ENCODE measurements at regions not wholly inside any gene's neighbourhood (a gene's known extent, or its start where the extent isn't known, plus 50 kb on each side); places are given as distances from the start of the nearest gene placed in this dataset.

DNA sequence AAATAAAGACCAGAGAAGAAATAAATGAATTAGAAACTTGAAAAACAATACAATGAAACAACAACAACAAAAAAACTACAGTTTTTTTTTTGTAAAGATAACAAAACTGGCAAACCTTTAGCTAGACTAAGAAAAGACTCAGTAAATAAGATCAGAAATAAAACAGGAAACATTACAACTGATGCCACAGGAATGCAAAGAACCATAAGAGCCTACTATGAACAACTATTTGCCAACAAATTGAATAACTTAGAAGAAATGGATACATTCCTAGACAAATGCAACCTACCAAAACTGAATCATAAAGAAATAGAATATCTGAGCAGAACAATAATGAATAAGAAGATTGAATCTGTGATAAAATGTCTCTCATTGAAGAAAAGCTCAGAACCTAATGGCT lies 742.0 kb downstream of the ADGRL2 start:
- no peaks in the 10 kb centered on the region for H3K36me3 Mint-ChIP-seq (ENCODE audit: low read depth)
- CTCF ChIA-PET, result no interaction called here
- DNase-seq (no peak), ATAC-seq (ENCODE audit: poor library complexity) (no peak)
- intact Hi-C loops (cut with DNase I, micrococcal nuclease), result no loop called here
- Histone ChIP-seq H3K4me1 (ENCODE audit: insufficient read depth, low read length) (no peaks in the 10 kb centered on the region), H3K4me3 (ENCODE audit: low read length) (no peak overlapping the region), H3K9me3 (ENCODE audit: control insufficient read depth in 1 of 2, insufficient read depth in 1 of 2, low read length in 2 of 2) (peaks cover 0 to 6% of the 10 kb centered on the region in 2 experiments), H3K27me3 (ENCODE audit: control insufficient read depth in 1 of 2, insufficient read depth in 2 of 2, low read length in 2 of 2) (no peaks in the 10 kb centered on the region), H3K36me3 (ENCODE audit: insufficient read depth, low read length) (no peaks in the 10 kb centered on the region), H3K27ac (ENCODE audit: low read depth in 1 of 2, low read length in 2 of 2) (no peak overlapping the region)
- H3K4me3 Mint-ChIP-seq, result no peak overlapping the region
- TF ChIP-seq, protein P1, sequence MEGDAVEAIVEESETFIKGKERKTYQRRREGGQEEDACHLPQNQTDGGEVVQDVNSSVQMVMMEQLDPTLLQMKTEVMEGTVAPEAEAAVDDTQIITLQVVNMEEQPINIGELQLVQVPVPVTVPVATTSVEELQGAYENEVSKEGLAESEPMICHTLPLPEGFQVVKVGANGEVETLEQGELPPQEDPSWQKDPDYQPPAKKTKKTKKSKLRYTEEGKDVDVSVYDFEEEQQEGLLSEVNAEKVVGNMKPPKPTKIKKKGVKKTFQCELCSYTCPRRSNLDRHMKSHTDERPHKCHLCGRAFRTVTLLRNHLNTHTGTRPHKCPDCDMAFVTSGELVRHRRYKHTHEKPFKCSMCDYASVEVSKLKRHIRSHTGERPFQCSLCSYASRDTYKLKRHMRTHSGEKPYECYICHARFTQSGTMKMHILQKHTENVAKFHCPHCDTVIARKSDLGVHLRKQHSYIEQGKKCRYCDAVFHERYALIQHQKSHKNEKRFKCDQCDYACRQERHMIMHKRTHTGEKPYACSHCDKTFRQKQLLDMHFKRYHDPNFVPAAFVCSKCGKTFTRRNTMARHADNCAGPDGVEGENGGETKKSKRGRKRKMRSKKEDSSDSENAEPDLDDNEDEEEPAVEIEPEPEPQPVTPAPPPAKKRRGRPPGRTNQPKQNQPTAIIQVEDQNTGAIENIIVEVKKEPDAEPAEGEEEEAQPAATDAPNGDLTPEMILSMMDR (IDR thresholded peaks at IDR 0.05), result no peak
- peaks cover 20% of the 10 kb centered on the region for H3K9me3 Mint-ChIP-seq
- POLR2A ChIA-PET, result no interaction called here
- no peak overlapping the region for H3K27ac Mint-ChIP-seq
- no peaks in the 10 kb centered on the region for H3K27me3 Mint-ChIP-seq
- H3K4me1 Mint-ChIP-seq (ENCODE audit: low read depth), result no peaks in the 10 kb centered on the region

DNA sequence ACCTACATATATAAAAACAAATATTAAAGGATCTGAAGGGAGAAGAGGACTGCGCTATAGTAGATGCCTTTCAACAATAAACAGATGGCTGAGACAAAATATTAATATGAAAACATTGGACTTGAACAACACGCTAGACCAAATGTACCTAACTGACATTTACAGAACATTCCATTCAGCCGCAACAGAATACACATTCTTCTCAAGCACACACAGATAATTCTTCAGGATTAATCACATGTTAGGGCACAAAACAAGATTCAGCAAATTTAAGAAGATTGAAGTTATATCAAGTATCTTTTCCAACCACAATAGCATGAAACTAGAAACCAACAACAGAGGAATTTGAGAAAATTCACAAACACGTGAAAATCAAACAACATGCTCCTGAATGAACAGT lies 741.4 kb downstream of the ADGRL2 start:
- H3K9me3 ChIP-seq (ENCODE audit: control insufficient read depth in 1 of 2, insufficient read depth in 1 of 2, low read length in 2 of 2), result peaks cover 0 to under 1% of the 10 kb centered on the region in 2 experiments
- CTCF ChIA-PET, result no interaction called here
- DNase-seq (no peak), ATAC-seq (ENCODE audit: poor library complexity) (no peak)
- TF ChIP-seq, protein P1 (IDR thresholded peaks at IDR 0.05), result no peak
- H3K27ac ChIP-seq (ENCODE audit: low read depth in 1 of 2, low read length in 2 of 2), result no peak overlapping the region
- POLR2A ChIA-PET, result no interaction called here
- H3K27me3 Mint-ChIP-seq, result no peaks in the 10 kb centered on the region
- H3K36me3 Mint-ChIP-seq (ENCODE audit: low read depth), result no peaks in the 10 kb centered on the region
- H3K4me3 ChIP-seq (ENCODE audit: low read length), result no peak overlapping the region
- intact Hi-C loops (cut with DNase I, micrococcal nuclease), result no loop called here
- H3K27ac Mint-ChIP-seq, result no peak overlapping the region
- no peaks in the 10 kb centered on the region for H3K36me3 ChIP-seq (ENCODE audit: insufficient read depth, low read length)
- H3K9me3 Mint-ChIP-seq, result peaks cover 20% of the 10 kb centered on the region
- no peaks in the 10 kb centered on the region for H3K4me1 ChIP-seq (ENCODE audit: insufficient read depth, low read length)
- H3K4me3 Mint-ChIP-seq, result no peak overlapping the region
- no peaks in the 10 kb centered on the region for H3K4me1 Mint-ChIP-seq (ENCODE audit: low read depth)
- H3K27me3 ChIP-seq (ENCODE audit: control insufficient read depth in 1 of 2, insufficient read depth in 2 of 2, low read length in 2 of 2), result no peaks in the 10 kb centered on the region

DNA sequence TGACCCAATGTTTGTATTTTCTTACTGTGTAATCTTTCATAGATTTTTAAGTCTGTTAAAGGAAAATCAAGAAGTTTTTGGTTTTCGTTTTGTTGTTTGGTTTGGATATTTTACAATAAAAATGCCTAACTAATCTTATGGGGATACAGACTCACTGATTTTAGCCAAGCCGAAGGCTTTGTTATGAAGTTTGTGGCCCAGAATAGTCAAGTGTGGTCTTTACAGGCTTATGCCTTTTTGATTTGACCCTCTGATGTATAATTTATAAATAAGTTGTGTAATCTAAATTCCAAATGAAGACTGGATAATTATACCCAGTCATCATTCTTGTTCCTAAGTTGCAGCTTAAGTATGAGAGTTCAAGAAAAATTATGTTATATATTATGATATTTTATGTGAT lies 739.3 kb downstream of the ADGRL2 start:
- H3K27ac Mint-ChIP-seq, result no peak overlapping the region
- Histone ChIP-seq H3K27me3 (ENCODE audit: control insufficient read depth in 1 of 2, insufficient read depth in 2 of 2, low read length in 2 of 2) (no peaks in the 10 kb centered on the region), H3K4me1 (ENCODE audit: insufficient read depth, low read length) (no peaks in the 10 kb centered on the region), H3K4me3 (ENCODE audit: low read length) (no peak overlapping the region), H3K9me3 (ENCODE audit: control insufficient read depth in 1 of 2, insufficient read depth in 1 of 2, low read length in 2 of 2) (no peaks in the 10 kb centered on the region), H3K36me3 (ENCODE audit: insufficient read depth, low read length) (no peaks in the 10 kb centered on the region), H3K27ac (ENCODE audit: low read depth in 1 of 2, low read length in 2 of 2) (no peak overlapping the region)
- no peak for DNase-seq
- H3K4me3 Mint-ChIP-seq, result no peak overlapping the region
- H3K27me3 Mint-ChIP-seq, result no peaks in the 10 kb centered on the region
- H3K4me1 Mint-ChIP-seq (ENCODE audit: low read depth), result no peaks in the 10 kb centered on the region
- TF ChIP-seq, protein P1 (IDR thresholded peaks at IDR 0.05), result no peak
- peaks cover 16% of the 10 kb centered on the region for H3K9me3 Mint-ChIP-seq
- ChIA-PET POLR2A (no interaction called here), CTCF (no interaction called here)
- intact Hi-C loops (cut with DNase I, micrococcal nuclease), result no loop called here
- no peak for ATAC-seq (ENCODE audit: poor library complexity)
- no peaks in the 10 kb centered on the region for H3K36me3 Mint-ChIP-seq (ENCODE audit: low read depth)
